ENCODE measurements at regions not wholly inside any gene's neighbourhood (a gene's known extent, or its start where the extent isn't known, plus 50 kb on each side); places are given as distances from the start of the nearest gene placed in this dataset.
"Not testable (repeated sequence)": the region's sequence is repeated elsewhere in the genome, so short reads cannot be mapped to it uniquely, and the experiment has no call there.

GRCh38 chr3:166451997-166452396 lies 614.8 kb upstream of the BCHE start:
- ATAC-seq (replicated peaks in 1 of 2) (no peak), DNase-seq (no peak)
- Mint-ChIP-seq H3K9me3 (peaks cover 3 to 8% of the 10 kb centered on the region in 2 donors), H3K27me3 (ENCODE audit: low read depth) (no peaks in the 10 kb centered on the region), H3K4me1 (ENCODE audit: low read depth) (no peaks in the 10 kb centered on the region), H3K27ac (no peak overlapping the region), H3K36me3 (ENCODE audit: insufficient read depth in 2 of 2) (no peaks in the 10 kb centered on the region), H3K4me3 (no peak overlapping the region)

GRCh38 chr3:166447513-166447912 lies 610.3 kb upstream of the BCHE start:
- Mint-ChIP-seq H3K27ac (no peak overlapping the region), H3K4me1 (ENCODE audit: low read depth) (no peaks in the 10 kb centered on the region), H3K27me3 (ENCODE audit: low read depth) (no peaks in the 10 kb centered on the region), H3K36me3 (ENCODE audit: insufficient read depth in 2 of 2) (no peaks in the 10 kb centered on the region), H3K9me3 (peaks cover 3% of the 10 kb centered on the region in 2 donors), H3K4me3 (no peak overlapping the region)
- DNase-seq, result no peak
- no peak for ATAC-seq (replicated peaks in 1 of 2)

- no peak overlapping the region for H3K27ac Mint-ChIP-seq
- no peaks in the 10 kb centered on the region for H3K4me1 Mint-ChIP-seq (ENCODE audit: low read depth)
- no peak for ATAC-seq (replicated peaks in 1 of 2)
- no peak for DNase-seq
- no peaks in the 10 kb centered on the region for H3K27me3 Mint-ChIP-seq (ENCODE audit: low read depth)
- H3K36me3 Mint-ChIP-seq (ENCODE audit: insufficient read depth in 2 of 2), result no peaks in the 10 kb centered on the region
- peaks cover 5% of the 10 kb centered on the region in 2 donors for H3K9me3 Mint-ChIP-seq
- H3K4me3 Mint-ChIP-seq, result no peak overlapping the region
Measured at GRCh38 chr3:166446986-166447385, 609.8 kb upstream of the BCHE start.

GRCh38 chr3:166446291-166446690 lies 609.1 kb upstream of the BCHE start:
- Mint-ChIP-seq H3K4me1 (ENCODE audit: low read depth) (no peaks in the 10 kb centered on the region), H3K27me3 (ENCODE audit: low read depth) (no peaks in the 10 kb centered on the region), H3K9me3 (peaks cover 3 to 5% of the 10 kb centered on the region in 2 donors), H3K36me3 (ENCODE audit: insufficient read depth in 2 of 2) (no peaks in the 10 kb centered on the region), H3K27ac (no peak overlapping the region), H3K4me3 (no peak overlapping the region)
- no peak for DNase-seq
- ATAC-seq (replicated peaks in 1 of 2), result no peak

GRCh38 chr3:166445865-166446264 lies 608.6 kb upstream of the BCHE start:
- DNase-seq, result no peak
- no peaks in the 10 kb centered on the region for H3K27me3 Mint-ChIP-seq (ENCODE audit: low read depth)
- ATAC-seq (replicated peaks in 1 of 2), result no peak
- no peak overlapping the region for H3K4me3 Mint-ChIP-seq
- no peak overlapping the region for H3K27ac Mint-ChIP-seq
- H3K9me3 Mint-ChIP-seq, result peaks cover 3 to 7% of the 10 kb centered on the region in 2 donors
- no peaks in the 10 kb centered on the region for H3K36me3 Mint-ChIP-seq (ENCODE audit: insufficient read depth in 2 of 2)
- H3K4me1 Mint-ChIP-seq (ENCODE audit: low read depth), result no peaks in the 10 kb centered on the region

- no peaks in the 10 kb centered on the region for H3K36me3 Mint-ChIP-seq (ENCODE audit: insufficient read depth in 2 of 2)
- DNase-seq (no peak), ATAC-seq (replicated peaks in 1 of 2) (no peak)
- peaks cover 3 to 7% of the 10 kb centered on the region in 2 donors for H3K9me3 Mint-ChIP-seq
- no peaks in the 10 kb centered on the region for H3K4me1 Mint-ChIP-seq (ENCODE audit: low read depth)
- H3K27me3 Mint-ChIP-seq (ENCODE audit: low read depth), result no peaks in the 10 kb centered on the region
- no peak overlapping the region for H3K27ac Mint-ChIP-seq
- no peak overlapping the region for H3K4me3 Mint-ChIP-seq
Measured at GRCh38 chr3:166444756-166445155, 607.5 kb upstream of the BCHE start.

- Mint-ChIP-seq H3K27me3 (ENCODE audit: low read depth) (no peaks in the 10 kb centered on the region), H3K4me3 (no peak overlapping the region), H3K27ac (no peak overlapping the region), H3K36me3 (ENCODE audit: insufficient read depth in 2 of 2) (no peaks in the 10 kb centered on the region), H3K9me3 (peaks cover 3 to 9% of the 10 kb centered on the region in 2 donors), H3K4me1 (ENCODE audit: low read depth) (no peaks in the 10 kb centered on the region)
- no peak for DNase-seq
- no peak for ATAC-seq (replicated peaks in 1 of 2)
Measured at GRCh38 chr3:166444336-166444735, 607.1 kb upstream of the BCHE start.

- ATAC-seq (replicated peaks in 1 of 2) (no peak), DNase-seq (no peak)
- H3K9me3 Mint-ChIP-seq, result peaks cover 2 to 3% of the 10 kb centered on the region in 2 donors
- no peaks in the 10 kb centered on the region for H3K36me3 Mint-ChIP-seq (ENCODE audit: insufficient read depth in 2 of 2)
- H3K4me1 Mint-ChIP-seq (ENCODE audit: low read depth), result no peaks in the 10 kb centered on the region
- no peaks in the 10 kb centered on the region for H3K27me3 Mint-ChIP-seq (ENCODE audit: low read depth)
- no peak overlapping the region for H3K27ac Mint-ChIP-seq
- H3K4me3 Mint-ChIP-seq, result no peak overlapping the region
Measured at GRCh38 chr3:166435469-166436057, 598.3 kb upstream of the BCHE start.

- Mint-ChIP-seq H3K4me3 (no peak overlapping the region), H3K27me3 (ENCODE audit: low read depth) (no peaks in the 10 kb centered on the region), H3K9me3 (peaks cover 4% of the 10 kb centered on the region in 2 donors), H3K4me1 (ENCODE audit: low read depth) (no peaks in the 10 kb centered on the region), H3K36me3 (ENCODE audit: insufficient read depth in 2 of 2) (no peaks in the 10 kb centered on the region), H3K27ac (no peak overlapping the region)
- DNase-seq (no peak), ATAC-seq (replicated peaks in 1 of 2) (no peak)
Measured at GRCh38 chr3:166433060-166433459, 595.8 kb upstream of the BCHE start.

- H3K36me3 Mint-ChIP-seq (ENCODE audit: insufficient read depth in 2 of 2), result peaks cover under 1 to 2% of the 10 kb centered on the region in 2 donors
- no peaks in the 10 kb centered on the region for H3K27me3 Mint-ChIP-seq (ENCODE audit: low read depth)
- H3K4me1 Mint-ChIP-seq (ENCODE audit: low read depth), result no peaks in the 10 kb centered on the region
- no peak overlapping the region for H3K27ac Mint-ChIP-seq
- DNase-seq (no peak), ATAC-seq (replicated peaks in 1 of 2) (no peak)
- H3K9me3 Mint-ChIP-seq, result peaks cover 12% of the 10 kb centered on the region in 2 donors
- no peak overlapping the region for H3K4me3 Mint-ChIP-seq
Measured at GRCh38 chr3:166425900-166426611, 588.8 kb upstream of the BCHE start.

- Mint-ChIP-seq H3K27ac (no peak overlapping the region), H3K4me3 (no peak overlapping the region)
Measured at GRCh38 chr3:166425021-166425420, 587.8 kb upstream of the BCHE start.

GRCh38 chr3:166423824-166424513 lies 586.7 kb upstream of the BCHE start:
- not testable (repeated sequence) for H3K4me1 Mint-ChIP-seq (ENCODE audit: low read depth); ATAC-seq (replicated peaks in 1 of 2); DNase-seq; H3K27ac Mint-ChIP-seq; H3K36me3 Mint-ChIP-seq (ENCODE audit: insufficient read depth in 2 of 2); H3K4me3 Mint-ChIP-seq; H3K27me3 Mint-ChIP-seq (ENCODE audit: low read depth)
- peaks cover 12% of the 10 kb centered on the region in 2 donors for H3K9me3 Mint-ChIP-seq

More at GRCh38 chr3:166425021-166425420, 587.8 kb upstream of the BCHE start:
- H3K9me3 Mint-ChIP-seq, result peaks cover 12% of the 10 kb centered on the region in 2 donors
- H3K36me3 Mint-ChIP-seq (ENCODE audit: insufficient read depth in 2 of 2), result peaks cover 2% of the 10 kb centered on the region in 2 donors
- DNase-seq (no peak), ATAC-seq (replicated peaks in 1 of 2) (no peak)
- H3K27me3 Mint-ChIP-seq (ENCODE audit: low read depth), result no peaks in the 10 kb centered on the region
- no peaks in the 10 kb centered on the region for H3K4me1 Mint-ChIP-seq (ENCODE audit: low read depth)

GRCh38 chr3:166422556-166422955 lies 585.3 kb upstream of the BCHE start:
- Mint-ChIP-seq H3K9me3 (peaks cover 10 to 11% of the 10 kb centered on the region in 2 donors), H3K4me3 (no peak overlapping the region), H3K27me3 (ENCODE audit: low read depth) (no peaks in the 10 kb centered on the region), H3K4me1 (ENCODE audit: low read depth) (no peaks in the 10 kb centered on the region), H3K27ac (no peak overlapping the region), H3K36me3 (ENCODE audit: insufficient read depth in 2 of 2) (peaks cover 2 to 3% of the 10 kb centered on the region in 2 donors)
- no peak for DNase-seq
- ATAC-seq (replicated peaks in 1 of 2), result no peak
